ENCODE measurements at regions not wholly inside any gene's neighbourhood (a gene's known extent, or its start where the extent isn't known, plus 50 kb on each side); places are given as distances from the start of the nearest gene placed in this dataset.

- DNase-seq: no peak
Measured at GRCh38 chr1:56019472-56019871, 559.9 kb downstream of the PLPP3 start.

DNA sequence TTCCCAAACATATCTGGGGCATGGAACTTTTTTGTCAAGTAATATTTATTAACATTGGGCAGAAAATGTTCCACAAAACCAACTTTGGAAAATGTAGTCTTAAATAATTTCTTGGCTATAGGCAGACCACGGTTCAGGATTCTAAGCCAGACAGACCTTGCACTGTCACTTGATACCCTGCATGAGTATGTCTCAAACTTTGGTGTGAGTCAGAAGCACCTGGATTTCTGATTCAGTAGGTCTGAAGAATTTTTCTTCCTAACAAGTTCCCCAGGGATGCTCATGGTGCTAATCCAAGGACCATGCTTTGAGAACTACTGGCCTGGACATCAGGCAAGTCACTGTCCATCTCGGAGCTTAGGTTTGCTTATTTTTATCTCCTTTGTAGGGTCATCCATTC is 562.0 kb downstream of the PLPP3 start:
- no peak for DNase-seq

DNA sequence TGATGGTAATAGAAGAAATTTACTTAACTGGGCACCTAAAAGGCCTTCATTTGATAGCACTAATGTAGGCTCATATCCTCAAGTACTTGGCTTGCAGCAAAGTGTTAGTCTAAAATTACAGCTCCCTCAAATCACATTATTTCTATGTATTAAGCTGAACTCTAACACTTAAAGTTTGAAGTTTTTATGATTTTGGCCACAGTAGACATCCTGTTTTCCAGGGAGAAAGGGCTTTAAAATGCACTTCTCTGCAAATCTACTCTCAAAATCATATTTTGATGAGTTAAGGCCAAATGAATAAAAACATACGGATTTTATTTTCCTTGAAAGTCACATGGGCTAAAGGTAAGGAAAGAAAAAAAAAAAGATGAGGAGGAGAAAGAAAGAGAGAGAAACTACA is 575.5 kb downstream of the PLPP3 start:
- no peak for DNase-seq

DNA sequence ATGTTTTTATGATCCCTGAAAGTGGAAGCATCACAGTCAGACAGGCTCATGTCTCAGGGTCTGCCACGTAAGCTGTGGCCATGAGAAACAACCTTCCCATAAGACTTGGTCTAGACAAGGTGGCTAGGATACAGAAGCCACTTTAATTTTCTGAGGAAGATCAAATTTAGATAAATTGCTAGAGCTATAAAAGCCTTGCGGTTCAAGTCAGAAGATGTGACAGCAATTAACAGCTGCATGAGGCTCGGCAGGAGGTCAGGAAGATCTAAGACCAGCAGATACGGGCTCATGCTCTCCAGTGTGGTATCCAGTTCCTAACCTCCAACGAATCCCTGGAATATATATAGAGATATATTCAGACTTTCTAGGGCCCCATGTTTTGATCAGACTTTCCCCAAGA is 577.1 kb downstream of the PLPP3 start:
- DNase-seq: no peak

DNA sequence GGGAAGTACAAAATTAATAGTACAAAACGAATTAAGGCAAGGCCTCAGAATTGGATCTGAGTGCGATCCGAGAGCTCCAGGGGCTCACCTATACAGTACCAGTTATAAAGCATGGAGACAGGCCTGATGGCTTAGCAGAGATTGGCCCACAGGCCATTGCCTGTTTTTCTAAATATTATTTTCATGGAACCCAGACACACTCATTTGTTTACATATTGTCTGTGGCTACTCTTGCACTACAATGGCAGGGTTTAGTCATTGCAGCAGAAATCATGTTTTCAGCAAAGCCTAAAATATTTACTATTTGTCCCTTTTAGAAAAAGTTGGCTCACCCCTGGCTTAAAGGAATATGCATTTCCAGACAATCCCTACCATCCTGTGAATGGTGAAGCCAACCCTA is 578.9 kb downstream of the PLPP3 start:
- DNase-seq: no peak

- DNase-seq: no peak
Measured at GRCh38 chr1:55997536-55997935, 581.8 kb downstream of the PLPP3 start.

DNA sequence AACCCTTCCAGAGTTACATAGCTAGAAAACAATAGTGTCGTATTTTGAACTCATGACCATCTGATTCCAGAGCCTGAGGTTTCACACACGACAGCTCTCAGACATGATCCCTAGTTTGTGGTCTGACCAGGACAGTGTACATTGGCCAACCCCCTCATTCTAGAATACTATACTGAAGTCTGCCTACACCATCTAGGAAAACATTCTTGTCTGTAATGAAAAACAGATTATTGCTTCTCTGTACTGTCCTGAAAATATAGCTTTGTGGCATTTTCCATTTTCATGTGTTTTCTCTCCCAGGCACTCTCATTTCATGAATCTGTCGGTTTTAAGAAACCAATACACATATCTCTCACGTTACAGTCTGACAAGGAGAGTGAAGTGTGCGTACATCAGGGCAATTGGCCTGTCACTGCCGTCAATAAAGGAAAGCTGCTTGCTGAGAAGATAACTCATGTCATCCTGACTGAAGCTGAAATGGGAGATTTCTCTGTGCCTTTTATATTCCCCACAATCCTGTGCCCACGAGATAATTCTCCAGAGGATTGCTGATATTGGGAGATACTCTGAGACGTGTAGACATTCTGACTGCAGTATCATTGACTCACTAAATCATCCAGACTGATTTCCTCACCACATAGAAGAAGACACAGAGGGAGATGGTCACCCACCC is 585.6 kb downstream of the PLPP3 start:
- no peak for DNase-seq

- DNase-seq: no peak
Measured at GRCh38 chr1:55990007-55990406, 589.4 kb downstream of the PLPP3 start.

DNA sequence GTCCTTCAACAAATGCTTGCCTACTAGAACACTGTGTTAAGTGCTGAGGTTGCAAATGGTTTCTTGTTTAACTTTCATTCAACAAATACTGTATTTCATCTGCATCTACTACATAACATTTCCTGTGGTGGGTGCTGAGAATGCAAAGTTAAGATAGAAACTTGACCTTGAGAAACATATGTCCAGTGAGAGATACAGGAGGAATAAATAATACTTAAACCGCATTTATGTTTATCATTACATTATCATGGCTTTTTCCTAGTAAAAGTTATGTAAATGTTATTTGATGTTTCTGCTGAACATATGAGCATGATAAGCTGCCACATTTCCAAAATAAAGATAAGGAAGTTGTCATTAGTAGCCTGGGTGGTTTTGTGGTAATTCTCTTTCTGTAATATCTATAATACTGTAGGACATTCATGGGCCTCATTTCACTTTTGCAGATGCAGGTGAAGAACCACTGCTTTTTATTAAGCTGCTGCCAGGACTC is 590.4 kb downstream of the PLPP3 start:
- DNase-seq: no peak

GRCh38 chr1:55987491-55988249 is 591.7 kb downstream of the PLPP3 start:
- DNase-seq: no peak

DNA sequence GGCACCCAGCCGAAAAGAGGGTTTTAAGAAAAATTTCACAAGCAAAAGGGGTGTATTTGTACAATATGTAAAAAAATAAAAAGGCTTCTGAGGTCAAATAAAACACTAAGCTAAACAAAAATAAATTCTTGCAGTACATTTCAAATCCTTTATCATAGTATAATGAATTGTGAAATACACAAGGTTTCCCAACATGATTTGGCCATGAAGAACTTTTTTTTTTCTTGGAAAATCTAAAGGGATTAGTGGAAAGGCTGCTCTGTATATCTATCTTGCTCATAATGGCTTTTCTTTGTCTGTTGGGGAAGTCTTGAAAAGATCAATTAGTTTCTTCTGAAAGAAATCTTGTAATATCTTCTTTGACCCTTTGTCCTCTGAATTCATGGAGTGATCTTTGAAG is 593.4 kb downstream of the PLPP3 start:
- DNase-seq: no peak

- no peak for DNase-seq
Measured at GRCh38 chr1:55981010-55981650, 598.2 kb downstream of the PLPP3 start.

- DNase-seq: no peak
Measured at GRCh38 chr1:55980582-55980981, 598.8 kb downstream of the PLPP3 start.

DNA sequence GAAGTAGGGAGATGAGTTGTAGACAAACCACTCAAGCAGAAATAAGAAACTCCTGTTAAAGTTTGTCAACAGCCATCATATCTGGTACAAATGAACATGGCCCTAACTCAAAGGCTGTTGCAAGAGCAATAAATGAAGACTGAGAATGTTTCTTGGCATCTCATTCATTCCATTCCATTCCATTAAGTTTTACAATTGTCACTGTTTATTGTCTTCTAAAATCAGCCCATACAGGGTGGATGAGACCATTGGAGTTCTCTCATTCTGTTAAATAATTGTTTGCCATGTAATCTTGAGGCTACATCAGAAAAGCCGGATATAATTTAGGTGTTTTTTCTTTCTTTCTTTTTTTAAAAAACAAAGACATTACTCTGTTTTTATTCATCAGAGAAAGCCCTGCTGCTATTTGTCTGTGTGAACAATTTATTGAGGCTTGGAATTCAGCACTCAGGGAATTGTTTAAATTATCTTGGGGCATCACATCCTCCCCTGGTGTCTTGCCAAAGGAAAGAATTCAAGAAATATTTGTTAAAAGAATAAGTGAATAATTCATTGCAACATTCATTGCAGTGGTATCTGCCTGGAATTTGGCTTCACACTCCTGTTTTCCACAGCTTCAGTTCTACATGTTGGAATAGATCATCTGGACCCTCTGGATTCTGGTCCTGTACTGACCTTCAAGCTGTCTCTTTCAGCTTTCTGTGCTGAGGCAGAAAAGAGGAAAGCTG is 604.5 kb downstream of the PLPP3 start:
- no peak for DNase-seq

- no peak for DNase-seq
Measured at GRCh38 chr1:55970526-55971110, 608.7 kb downstream of the PLPP3 start.

- no peak for DNase-seq
Measured at GRCh38 chr1:55969322-55969721, 610.0 kb downstream of the PLPP3 start.

DNA sequence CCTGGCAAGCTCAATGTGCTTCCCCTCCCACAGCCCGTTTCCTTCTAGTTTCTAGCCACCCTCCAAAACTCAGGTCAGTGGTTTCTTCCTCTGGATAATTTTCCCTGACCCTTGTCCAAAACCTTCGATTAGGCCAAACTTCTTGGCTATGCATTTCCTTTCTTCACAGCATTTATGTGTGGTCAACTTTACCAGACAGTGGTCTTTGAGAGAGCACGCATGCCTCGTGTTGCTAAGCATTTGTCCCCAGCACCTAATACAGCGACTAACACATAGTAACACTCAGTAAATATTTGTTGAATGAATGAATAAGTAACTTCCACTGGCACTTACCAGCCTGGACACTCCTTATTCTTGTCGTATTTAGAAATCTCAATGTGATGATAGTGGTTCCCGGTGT is 610.7 kb downstream of the PLPP3 start:
- DNase-seq: no peak

DNA sequence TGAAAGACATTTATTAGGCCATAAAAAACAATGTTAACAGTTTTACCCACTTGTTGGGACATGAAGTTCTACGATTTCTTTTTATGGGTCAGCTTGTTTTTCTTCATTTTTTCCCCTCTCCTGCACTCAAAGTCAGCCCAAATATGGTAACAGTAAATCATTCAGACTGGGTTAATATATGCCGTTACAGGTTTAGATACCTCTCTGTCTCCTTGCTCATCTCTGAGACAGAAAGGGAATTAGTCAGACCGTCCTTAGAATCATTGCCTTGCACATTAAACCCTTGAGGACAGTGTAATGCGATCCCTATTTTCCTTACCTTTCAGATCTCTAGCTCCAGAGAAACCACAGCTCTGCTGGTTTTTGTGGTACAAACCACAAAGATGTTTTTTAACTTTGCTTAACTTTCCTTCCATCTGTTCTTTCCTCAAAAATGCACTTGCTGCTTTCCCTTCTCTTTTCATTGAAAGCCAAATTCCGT is 613.3 kb downstream of the PLPP3 start:
- DNase-seq: no peak

DNA sequence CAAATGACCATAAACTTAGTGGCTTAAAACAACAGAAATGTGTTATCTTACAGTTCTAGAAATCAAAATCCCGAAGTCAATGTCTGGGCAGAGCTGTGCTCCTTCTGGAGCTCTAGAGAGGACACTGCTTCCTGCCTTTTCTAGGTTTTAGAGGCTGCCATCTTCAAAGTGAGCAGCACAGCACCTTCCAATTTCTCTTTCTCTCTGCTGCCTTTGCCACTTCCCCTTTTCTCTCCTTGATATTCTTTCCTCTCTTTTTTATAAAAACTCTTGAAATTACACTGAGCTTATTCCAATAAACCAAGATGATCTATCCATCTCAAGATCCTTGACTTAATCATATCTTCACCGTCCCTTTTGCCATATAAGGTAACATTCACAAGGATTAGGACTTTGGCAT is 616.9 kb downstream of the PLPP3 start:
- no peak for DNase-seq

DNA sequence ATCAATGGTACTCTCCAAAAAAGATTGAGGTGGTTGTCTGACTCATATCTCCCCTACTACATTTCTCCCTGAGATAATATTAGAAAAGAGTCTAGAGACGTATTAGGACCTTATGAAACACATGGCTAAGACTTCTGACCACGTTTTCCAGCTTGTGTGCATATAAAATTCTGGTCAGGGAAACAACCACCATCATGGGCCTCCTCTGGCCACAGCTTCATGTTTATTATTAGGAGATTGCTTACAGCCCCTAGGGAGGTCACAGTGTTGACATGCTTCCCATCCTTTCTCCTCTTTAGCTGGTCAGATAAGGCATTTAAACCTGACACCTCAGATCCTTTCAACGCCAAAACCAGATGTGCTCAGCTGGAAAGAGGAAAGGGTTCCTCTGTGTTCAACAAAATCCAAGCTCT is 620.2 kb downstream of the PLPP3 start:
- no peak for DNase-seq

DNA sequence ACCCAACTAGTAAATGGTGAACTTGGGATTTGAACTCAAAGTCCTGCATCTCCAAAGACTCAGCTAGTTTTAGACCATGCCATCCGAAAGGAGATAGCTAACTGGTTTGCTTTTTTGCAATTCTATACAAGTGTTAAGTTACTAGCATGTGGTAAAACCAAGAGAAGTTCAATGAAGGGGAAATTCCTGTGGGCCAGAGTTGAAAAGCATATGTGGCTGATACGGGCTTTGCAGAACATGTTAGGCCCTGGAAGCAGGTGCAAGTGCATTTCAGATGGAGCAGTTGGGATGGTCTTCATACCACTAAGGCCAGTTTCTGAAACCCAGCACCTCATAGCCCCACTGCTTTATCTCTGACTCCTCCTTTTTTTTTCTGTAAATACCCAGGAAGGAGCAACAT is 620.9 kb downstream of the PLPP3 start:
- no peak for DNase-seq

DNA sequence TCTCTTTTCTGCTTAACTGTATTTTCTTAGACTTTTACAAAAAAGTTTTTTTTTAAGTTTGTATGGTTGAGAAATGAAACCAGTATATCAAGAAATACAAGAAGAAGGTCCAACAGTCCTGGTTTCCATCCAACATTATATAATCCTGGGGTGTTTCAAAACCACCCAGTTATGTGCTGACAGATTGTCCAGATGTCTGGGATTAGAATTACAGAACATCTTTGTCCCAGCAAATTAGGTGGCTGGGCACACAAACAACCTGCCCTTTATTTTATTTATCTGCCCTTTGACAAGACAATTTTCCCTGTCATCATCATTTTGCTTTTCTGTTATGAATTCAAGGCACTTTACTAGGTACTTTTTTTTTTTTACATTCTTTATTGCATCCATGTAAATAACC is 622.1 kb downstream of the PLPP3 start:
- DNase-seq: no peak
